ENCODE measurements at regions not wholly inside any gene's neighbourhood (a gene's known extent, or its start where the extent isn't known, plus 50 kb on each side); places are given as distances from the start of the nearest gene placed in this dataset.

GRCh38 chr10:111874576-111874975, 309.0 kb downstream of the GPAM start:
- TF ChIP-seq POLR2AphosphoS5 (IDR thresholded peaks at IDR 0.05) (no peak), CTCF (IDR thresholded peaks at IDR 0.05) (no peak)

Data from sigmoid colon (tissue), 4 donors.